GM12864 (cell line): ENCODE measurements at regions not wholly inside any gene's neighbourhood (a gene's known extent, or its start where the extent isn't known, plus 50 kb on each side); places are given as distances from the start of the nearest gene placed in this dataset.
A peak's percentile ranks its signal among the peaks of the same experiment; 100 is the strongest.

Source experiments
- DNase-seq: peaks from one replicate; pipeline ENCODE4 v3.0.0-alpha.2; 2011; ENCODE audit warnings: low read depth
- H3K4me3 ChIP-seq: 2 replicates; pipeline ENCODE4 v1.5.1; 2011; ENCODE audit warnings: mild to moderate bottlenecking, low read depth, low read length, control low read depth
- CTCF ChIP-seq: IDR thresholded peaks from 2 replicates; pipeline ENCODE4 v1.5.1; 2011; ENCODE audit warnings: low read depth, mild to moderate bottlenecking, moderate library complexity, low read length, control low read depth, inconsistent platforms; ENCODE audit errors: missing control alignments

GRCh38 chr20:43252761-43253160 is 63.1 kb upstream of the PTPRT start:
- DNase-seq: no peak
- no peak for TF ChIP-seq CTCF
- H3K4me3 ChIP-seq: no peak overlapping the region

GRCh38 chr20:43248341-43248740 is 58.6 kb upstream of the PTPRT start:
- no peak for TF ChIP-seq CTCF
- no peak for DNase-seq
- no peak overlapping the region for H3K4me3 ChIP-seq

- no peak for TF ChIP-seq CTCF
- no peak for DNase-seq
- no peak overlapping the region for H3K4me3 ChIP-seq
Measured at GRCh38 chr20:43247361-43247760, 57.7 kb upstream of the PTPRT start.

GRCh38 chr20:43244647-43245046 is 54.9 kb upstream of the PTPRT start:
- no peak for TF ChIP-seq CTCF

GRCh38 chr20:43243672-43244269 is 54.1 kb upstream of the PTPRT start:
- DNase-seq: no peak
- H3K4me3 ChIP-seq: no peak overlapping the region
- peak; percentile 28 for TF ChIP-seq CTCF

More at GRCh38 chr20:43244647-43245046, 54.9 kb upstream of the PTPRT start:
- DNase-seq: no peak
- H3K4me3 ChIP-seq: no peak overlapping the region

- no peak for DNase-seq
- H3K4me3 ChIP-seq: no peak overlapping the region
- no peak for TF ChIP-seq CTCF
Measured at GRCh38 chr20:43241057-43241702, 51.5 kb upstream of the PTPRT start.
